ENCODE measurements at regions not wholly inside any gene's neighbourhood (a gene's known extent, or its start where the extent isn't known, plus 50 kb on each side); places are given as distances from the start of the nearest gene placed in this dataset.

DNA sequence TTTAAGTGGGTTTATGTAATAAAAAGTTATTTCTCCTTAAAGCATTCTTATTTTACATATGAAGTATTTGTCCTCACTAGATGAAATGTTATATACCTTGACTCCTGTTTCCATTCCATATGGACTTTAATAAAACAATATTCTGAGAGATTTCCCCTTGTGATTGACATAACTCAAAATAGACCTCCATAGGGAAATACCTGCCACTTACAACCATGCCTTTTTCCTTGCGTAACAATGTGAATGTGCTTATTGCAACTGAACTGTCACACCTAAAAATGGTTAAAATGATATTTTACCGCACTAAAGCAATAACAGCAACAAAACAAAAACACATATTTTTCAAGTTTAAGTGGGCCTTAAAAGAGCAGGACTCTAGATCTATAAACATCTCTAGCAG, 70.3 kb upstream of the TGIF1 start:
- TF ChIP-seq POLR2A (IDR thresholded peaks at IDR 0.05; ENCODE audit: low read depth): no peak
- TF ChIP-seq, protein P1, sequence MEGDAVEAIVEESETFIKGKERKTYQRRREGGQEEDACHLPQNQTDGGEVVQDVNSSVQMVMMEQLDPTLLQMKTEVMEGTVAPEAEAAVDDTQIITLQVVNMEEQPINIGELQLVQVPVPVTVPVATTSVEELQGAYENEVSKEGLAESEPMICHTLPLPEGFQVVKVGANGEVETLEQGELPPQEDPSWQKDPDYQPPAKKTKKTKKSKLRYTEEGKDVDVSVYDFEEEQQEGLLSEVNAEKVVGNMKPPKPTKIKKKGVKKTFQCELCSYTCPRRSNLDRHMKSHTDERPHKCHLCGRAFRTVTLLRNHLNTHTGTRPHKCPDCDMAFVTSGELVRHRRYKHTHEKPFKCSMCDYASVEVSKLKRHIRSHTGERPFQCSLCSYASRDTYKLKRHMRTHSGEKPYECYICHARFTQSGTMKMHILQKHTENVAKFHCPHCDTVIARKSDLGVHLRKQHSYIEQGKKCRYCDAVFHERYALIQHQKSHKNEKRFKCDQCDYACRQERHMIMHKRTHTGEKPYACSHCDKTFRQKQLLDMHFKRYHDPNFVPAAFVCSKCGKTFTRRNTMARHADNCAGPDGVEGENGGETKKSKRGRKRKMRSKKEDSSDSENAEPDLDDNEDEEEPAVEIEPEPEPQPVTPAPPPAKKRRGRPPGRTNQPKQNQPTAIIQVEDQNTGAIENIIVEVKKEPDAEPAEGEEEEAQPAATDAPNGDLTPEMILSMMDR (IDR thresholded peaks at IDR 0.05): no peak

Data from esophagus muscularis mucosa (tissue), 3 donors.